Glutamatergic neuron (in vitro differentiated cells): ENCODE measurements at regions not wholly inside any gene's neighbourhood (a gene's known extent, or its start where the extent isn't known, plus 50 kb on each side); places are given as distances from the start of the nearest gene placed in this dataset.

Experiments
- DNase-seq: peaks from one replicate; pipeline ENCODE4 v3.0.0; 2022
- H3K27ac Mint-ChIP-seq: one replicate; pipeline ENCODE4 v1.8.0; 2020; ENCODE audit warnings: mild to moderate bottlenecking, mixed read lengths, inconsistent platforms; ENCODE audit not compliant: unreplicated experiment
- H3K27me3 Mint-ChIP-seq: one replicate; pipeline ENCODE4 v1.8.0; 2020; ENCODE audit warnings: mild to moderate bottlenecking, moderate library complexity, mixed read lengths, inconsistent platforms; ENCODE audit not compliant: unreplicated experiment
- H3K36me3 Mint-ChIP-seq: one replicate; pipeline ENCODE4 v1.8.0; 2020; ENCODE audit warnings: mild to moderate bottlenecking, mixed read lengths, inconsistent platforms; ENCODE audit not compliant: unreplicated experiment
- H3K4me1 Mint-ChIP-seq: one replicate; pipeline ENCODE4 v1.8.0; 2020; ENCODE audit warnings: mild to moderate bottlenecking, low read depth, mixed read lengths, inconsistent platforms; ENCODE audit not compliant: unreplicated experiment
- H3K4me3 Mint-ChIP-seq: one replicate; pipeline ENCODE4 v1.8.0; 2020; ENCODE audit warnings: mild to moderate bottlenecking, mixed read lengths, inconsistent platforms; ENCODE audit not compliant: unreplicated experiment
- H3K9me3 Mint-ChIP-seq: one replicate; pipeline ENCODE4 v1.8.0; 2020; ENCODE audit warnings: mild to moderate bottlenecking, moderate library complexity, mixed read lengths, inconsistent platforms; ENCODE audit not compliant: unreplicated experiment
- TF ChIP-seq, protein P1 (sequence below): fragments of 200-600 bp; sonication (generic); IDR thresholded peaks from one replicate; pipeline ENCODE4 v1.5.0; 2021; ENCODE audit not compliant: partially characterized antibody, unreplicated experiment

DNA sequence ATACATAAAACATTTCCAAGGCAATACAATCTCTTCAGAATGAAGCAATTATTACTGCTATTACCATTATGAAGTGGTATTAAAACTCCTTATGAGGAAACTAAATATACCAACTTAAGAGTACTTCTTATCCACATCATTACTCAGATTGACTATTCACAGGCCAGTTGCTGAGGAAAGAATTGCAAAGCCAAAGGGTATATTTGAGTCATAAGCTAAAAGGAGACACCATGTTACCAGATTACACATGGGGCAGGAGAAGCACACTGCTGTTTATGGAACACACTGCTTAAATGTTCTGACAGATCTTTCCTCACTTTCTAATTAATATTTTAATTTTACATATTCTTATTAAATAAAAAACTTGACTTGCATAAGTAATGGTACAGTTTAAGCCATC is 1726.4 kb upstream of the NUDT12 start:
- Mint-ChIP-seq H3K27me3 (no peaks in the 10 kb centered on the region), H3K4me3 (no peak overlapping the region), H3K9me3 (peaks cover under 1% of the 10 kb centered on the region), H3K27ac (no peak overlapping the region), H3K36me3 (no peaks in the 10 kb centered on the region), H3K4me1 (no peaks in the 10 kb centered on the region)
- no peak for DNase-seq
- TF ChIP-seq, protein P1, sequence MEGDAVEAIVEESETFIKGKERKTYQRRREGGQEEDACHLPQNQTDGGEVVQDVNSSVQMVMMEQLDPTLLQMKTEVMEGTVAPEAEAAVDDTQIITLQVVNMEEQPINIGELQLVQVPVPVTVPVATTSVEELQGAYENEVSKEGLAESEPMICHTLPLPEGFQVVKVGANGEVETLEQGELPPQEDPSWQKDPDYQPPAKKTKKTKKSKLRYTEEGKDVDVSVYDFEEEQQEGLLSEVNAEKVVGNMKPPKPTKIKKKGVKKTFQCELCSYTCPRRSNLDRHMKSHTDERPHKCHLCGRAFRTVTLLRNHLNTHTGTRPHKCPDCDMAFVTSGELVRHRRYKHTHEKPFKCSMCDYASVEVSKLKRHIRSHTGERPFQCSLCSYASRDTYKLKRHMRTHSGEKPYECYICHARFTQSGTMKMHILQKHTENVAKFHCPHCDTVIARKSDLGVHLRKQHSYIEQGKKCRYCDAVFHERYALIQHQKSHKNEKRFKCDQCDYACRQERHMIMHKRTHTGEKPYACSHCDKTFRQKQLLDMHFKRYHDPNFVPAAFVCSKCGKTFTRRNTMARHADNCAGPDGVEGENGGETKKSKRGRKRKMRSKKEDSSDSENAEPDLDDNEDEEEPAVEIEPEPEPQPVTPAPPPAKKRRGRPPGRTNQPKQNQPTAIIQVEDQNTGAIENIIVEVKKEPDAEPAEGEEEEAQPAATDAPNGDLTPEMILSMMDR = no peak

DNA sequence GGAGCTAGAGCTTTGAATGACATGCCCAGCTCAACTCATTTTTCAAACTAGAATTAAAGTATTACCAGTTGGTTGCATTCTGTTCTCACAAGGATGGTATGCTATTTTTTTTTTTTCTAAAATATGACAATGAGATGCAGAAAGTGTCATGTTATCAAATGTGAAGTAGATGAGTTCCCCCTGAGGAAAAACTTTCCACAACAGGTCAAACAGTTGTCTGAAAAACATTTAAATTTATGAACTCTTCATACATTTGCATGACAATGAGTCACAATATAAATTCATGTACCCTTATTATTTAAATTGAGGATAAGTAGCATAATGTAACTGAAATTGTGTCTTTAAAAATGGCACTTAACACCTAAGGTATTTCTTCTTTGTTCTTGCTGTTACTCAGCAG is 1720.5 kb upstream of the NUDT12 start:
- Mint-ChIP-seq H3K36me3 (no peaks in the 10 kb centered on the region), H3K27me3 (no peaks in the 10 kb centered on the region), H3K27ac (no peak overlapping the region), H3K9me3 (no peaks in the 10 kb centered on the region), H3K4me1 (no peaks in the 10 kb centered on the region), H3K4me3 (no peak overlapping the region)
- no peak for DNase-seq
- TF ChIP-seq, protein P1 = no peak

DNA sequence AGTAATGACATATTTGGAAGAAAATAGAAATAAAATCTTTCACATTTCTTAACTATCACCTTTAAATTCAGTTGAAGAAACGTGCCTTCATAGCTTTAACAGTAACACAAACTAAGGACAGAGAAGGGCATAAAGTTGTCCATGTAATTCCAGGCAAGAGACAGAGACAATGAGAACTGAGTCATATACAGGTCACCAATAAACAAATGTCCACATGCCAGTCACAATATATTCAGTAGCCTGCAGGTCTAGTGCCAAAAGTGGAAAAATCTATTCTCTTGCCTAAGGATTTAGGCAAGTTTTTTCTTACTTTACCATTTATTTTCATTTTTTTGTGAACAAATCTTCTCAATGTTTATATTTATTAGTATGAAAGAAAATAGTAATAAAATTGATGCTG is 1711.5 kb upstream of the NUDT12 start:
- H3K4me1 Mint-ChIP-seq = no peaks in the 10 kb centered on the region
- no peak overlapping the region for H3K4me3 Mint-ChIP-seq
- no peaks in the 10 kb centered on the region for H3K27me3 Mint-ChIP-seq
- H3K9me3 Mint-ChIP-seq = no peaks in the 10 kb centered on the region
- DNase-seq = no peak
- no peaks in the 10 kb centered on the region for H3K36me3 Mint-ChIP-seq
- no peak overlapping the region for H3K27ac Mint-ChIP-seq
- TF ChIP-seq, protein P1 = no peak

DNA sequence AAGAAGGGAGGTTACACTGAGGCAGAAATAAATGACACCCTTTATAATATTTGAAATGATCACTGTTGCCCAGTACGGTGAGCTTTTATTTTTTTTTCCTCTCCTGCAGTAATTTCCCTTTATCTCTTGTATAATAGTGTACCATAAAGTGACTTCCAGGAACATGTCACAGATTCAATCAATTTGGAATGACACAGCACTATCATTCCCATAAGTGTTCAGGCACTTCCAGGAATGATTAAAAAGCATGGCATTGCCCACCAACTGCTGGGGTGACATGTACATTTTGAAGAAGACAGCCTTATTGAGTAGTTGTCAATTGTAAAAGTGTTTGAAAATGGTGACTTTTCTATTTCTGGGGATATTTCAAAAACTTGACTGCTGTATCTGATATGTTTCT is 1700.9 kb upstream of the NUDT12 start:
- Mint-ChIP-seq H3K9me3 (no peaks in the 10 kb centered on the region), H3K36me3 (no peaks in the 10 kb centered on the region), H3K27me3 (no peaks in the 10 kb centered on the region), H3K4me1 (no peaks in the 10 kb centered on the region), H3K4me3 (no peak overlapping the region), H3K27ac (no peak overlapping the region)
- TF ChIP-seq, protein P1 = no peak
- no peak for DNase-seq

DNA sequence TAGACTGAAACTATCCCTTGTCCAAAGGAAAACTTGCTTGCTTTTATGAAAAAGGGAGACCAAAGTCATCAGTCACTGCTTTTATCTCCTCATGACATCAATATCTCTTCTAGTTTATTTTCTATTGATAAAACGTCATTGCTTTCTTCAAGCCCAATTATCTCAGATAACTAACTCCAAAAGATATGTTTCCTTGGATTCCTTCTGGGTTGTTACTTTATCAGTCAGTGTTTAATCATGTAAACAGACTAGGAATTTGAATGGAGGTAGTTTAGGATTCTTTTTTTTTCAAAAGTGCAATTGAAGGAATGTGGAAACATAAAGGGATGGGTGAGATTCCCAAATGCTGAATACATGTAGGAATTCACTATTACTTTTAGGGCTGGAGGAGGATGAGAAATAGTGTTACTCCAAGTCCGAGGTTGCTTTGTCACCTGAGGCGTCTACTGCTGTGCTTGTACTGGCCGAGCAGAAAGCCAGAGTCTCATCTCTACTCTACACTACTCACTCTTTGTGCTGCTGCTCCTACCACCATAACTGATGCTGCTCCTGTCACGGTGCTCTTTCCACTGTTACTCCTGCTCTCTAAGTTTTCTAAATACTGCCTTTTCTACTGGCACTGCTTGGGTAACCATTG is 1697.1 kb upstream of the NUDT12 start:
- no peak for DNase-seq
- H3K4me1 Mint-ChIP-seq = no peaks in the 10 kb centered on the region
- no peak overlapping the region for H3K27ac Mint-ChIP-seq
- H3K36me3 Mint-ChIP-seq = no peaks in the 10 kb centered on the region
- H3K27me3 Mint-ChIP-seq = no peaks in the 10 kb centered on the region
- TF ChIP-seq, protein P1 = no peak
- no peak overlapping the region for H3K4me3 Mint-ChIP-seq
- no peaks in the 10 kb centered on the region for H3K9me3 Mint-ChIP-seq
